GM10248 (cell line): ENCODE measurements at regions not wholly inside any gene's neighbourhood (a gene's known extent, or its start where the extent isn't known, plus 50 kb on each side); places are given as distances from the start of the nearest gene placed in this dataset.

Source experiments
- CTCF ChIA-PET: fragments of 300-600 bp; sonication (Branson Sonifier 250); formaldehyde crosslinking; extraction: SDS; loops from one replicate; lab custom pipeline; 2021; ENCODE audit warnings: antibody characterized with exemption; lab: Yijun Ruan, JAX
- POLR2A ChIA-PET: fragments of 350-650 bp; sonication (Branson Sonifier 250); formaldehyde crosslinking; extraction: SDS; loops from one replicate; lab custom pipeline; 2020; ENCODE audit warnings: antibody characterized with exemption; lab: Yijun Ruan, JAX
- DNase-seq: peaks from one replicate; pipeline ENCODE4 v3.0.0; 2012; ENCODE audit errors: extremely low spot score
- CTCF ChIP-seq: IDR thresholded peaks from 2 replicates; pipeline ENCODE4 v1.5.1; 2012; ENCODE audit warnings: mild to moderate bottlenecking, low read depth; ENCODE audit errors: extremely low read depth, missing control alignments, control extremely low read depth

GRCh38 chr4:126431049-126431448 lies 1116.3 kb downstream of the FAT4 start:
- ChIA-PET CTCF (no interaction called here), POLR2A (no interaction called here)
- DNase-seq, result no peak
- TF ChIP-seq CTCF, result no peak

- DNase-seq, result no peak
Measured at GRCh38 chr4:126435491-126435890, 1120.7 kb downstream of the FAT4 start.

GRCh38 chr4:126440297-126440696 lies 1125.5 kb downstream of the FAT4 start:
- TF ChIP-seq CTCF, result no peak
- DNase-seq, result no peak
- POLR2A ChIA-PET, result no interaction called here
- CTCF ChIA-PET, result no interaction called here

More at GRCh38 chr4:126435491-126435890, 1120.7 kb downstream of the FAT4 start:
- ChIA-PET POLR2A (no interaction called here), CTCF (interaction anchor here (0.8 kb wide), 1 partner anchor 19 kb away, joined by 3 read pairs; no protein-coding TSS in a partner anchor)
- no peak for TF ChIP-seq CTCF

GRCh38 chr4:126441173-126442035 lies 1126.6 kb downstream of the FAT4 start:
- no peak for TF ChIP-seq CTCF
- no peak for DNase-seq
- CTCF ChIA-PET, result no interaction called here
- POLR2A ChIA-PET, result no interaction called here

GRCh38 chr4:126445596-126445995 lies 1130.8 kb downstream of the FAT4 start:
- ChIA-PET CTCF (no interaction called here), POLR2A (no interaction called here)
- no peak for DNase-seq
- TF ChIP-seq CTCF, result no peak

- ChIA-PET CTCF (no interaction called here), POLR2A (no interaction called here)
- no peak for DNase-seq
- no peak for TF ChIP-seq CTCF
Measured at GRCh38 chr4:126446917-126447316, 1132.2 kb downstream of the FAT4 start.
